Activated naive CD4-positive, alpha-beta T cell treated with anti-CD3 and anti-CD28 coated beads, Interleukin-2, amount 10 ng/mL, durations not matched to agents 7 days and 5 days (primary cell): ENCODE measurements at regions not wholly inside any gene's neighbourhood (a gene's known extent, or its start where the extent isn't known, plus 50 kb on each side); places are given as distances from the start of the nearest gene placed in this dataset.

Experiments
- CTCF ChIA-PET: fragments of 350-600 bp; sonication (Branson Sonifier 250); formaldehyde crosslinking; loops from one replicate; lab custom pipeline; 2021; ENCODE audit warnings: antibody characterized with exemption; lab: Charles Lee
- DNase-seq: peaks from one replicate; pipeline ENCODE4 v3.0.0-alpha.2; 2020
- H3K27ac Mint-ChIP-seq: one replicate; pipeline ENCODE4 v1.8.0; 2021; ENCODE audit warnings: mild to moderate bottlenecking, moderate library complexity, mixed read lengths
- H3K27me3 Mint-ChIP-seq: one replicate; pipeline ENCODE4 v1.8.0; 2021; ENCODE audit warnings: mild to moderate bottlenecking, mixed read lengths
- H3K36me3 Mint-ChIP-seq: one replicate; pipeline ENCODE4 v1.8.0; 2021; ENCODE audit warnings: mixed read lengths
- H3K4me1 Mint-ChIP-seq: one replicate; pipeline ENCODE4 v1.8.0; 2021; ENCODE audit warnings: mixed read lengths
- H3K4me3 Mint-ChIP-seq: one replicate; pipeline ENCODE4 v1.8.0; 2021; ENCODE audit warnings: mild to moderate bottlenecking, moderate library complexity, mixed read lengths
- H3K9me3 Mint-ChIP-seq: one replicate; pipeline ENCODE4 v1.8.0; 2021; ENCODE audit warnings: mixed read lengths

DNA sequence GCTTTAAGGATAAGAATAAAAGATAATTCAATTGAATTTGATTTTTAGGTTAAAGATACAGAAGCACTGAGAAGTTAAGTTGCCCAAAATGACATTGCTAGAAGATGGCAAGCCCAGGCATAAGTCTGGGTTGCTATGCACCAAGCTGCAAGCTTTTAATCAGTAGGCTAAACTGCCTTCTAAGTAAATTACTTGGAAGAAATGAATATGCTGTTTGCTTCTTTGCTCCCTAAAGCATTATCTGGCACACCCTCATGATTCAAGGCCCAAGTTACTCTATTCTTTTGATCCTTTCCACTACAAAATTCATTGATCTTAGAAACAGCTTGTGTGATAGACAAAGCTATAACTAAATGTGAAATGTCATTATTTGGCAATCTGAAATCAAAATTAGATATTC lies 1991.1 kb downstream of the ARAP2 start:
- H3K4me1 Mint-ChIP-seq: no peaks in the 10 kb centered on the region
- H3K4me3 Mint-ChIP-seq: no peak overlapping the region
- H3K27ac Mint-ChIP-seq: no peak overlapping the region
- H3K9me3 Mint-ChIP-seq: peaks cover 17% of the 10 kb centered on the region
- no peaks in the 10 kb centered on the region for H3K27me3 Mint-ChIP-seq
- CTCF ChIA-PET: no interaction called here
- no peak for DNase-seq
- H3K36me3 Mint-ChIP-seq: no peaks in the 10 kb centered on the region

DNA sequence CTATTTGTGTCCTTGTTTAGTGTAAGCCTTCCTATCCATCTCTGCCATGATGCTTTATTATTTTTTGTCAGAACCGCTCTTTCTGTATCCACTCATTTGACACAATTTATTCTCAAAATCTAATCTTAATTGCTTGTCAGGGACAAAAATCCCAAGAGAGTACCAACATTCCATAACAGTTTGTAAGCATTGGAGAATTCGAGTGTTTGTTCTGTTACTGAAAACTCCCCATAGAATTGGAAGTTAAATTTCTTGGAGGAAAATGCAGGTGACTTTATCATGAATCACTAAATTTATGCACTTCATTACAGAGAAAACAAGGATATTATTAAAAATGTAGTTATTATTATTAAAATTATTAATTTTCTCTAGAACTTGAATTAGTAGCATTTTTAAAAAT lies 1986.1 kb downstream of the ARAP2 start:
- no peaks in the 10 kb centered on the region for H3K36me3 Mint-ChIP-seq
- H3K4me1 Mint-ChIP-seq: no peaks in the 10 kb centered on the region
- CTCF ChIA-PET: no interaction called here
- peaks cover 13% of the 10 kb centered on the region for H3K9me3 Mint-ChIP-seq
- H3K27me3 Mint-ChIP-seq: no peaks in the 10 kb centered on the region
- H3K4me3 Mint-ChIP-seq: no peak overlapping the region
- no peak for DNase-seq
- H3K27ac Mint-ChIP-seq: no peak overlapping the region

DNA sequence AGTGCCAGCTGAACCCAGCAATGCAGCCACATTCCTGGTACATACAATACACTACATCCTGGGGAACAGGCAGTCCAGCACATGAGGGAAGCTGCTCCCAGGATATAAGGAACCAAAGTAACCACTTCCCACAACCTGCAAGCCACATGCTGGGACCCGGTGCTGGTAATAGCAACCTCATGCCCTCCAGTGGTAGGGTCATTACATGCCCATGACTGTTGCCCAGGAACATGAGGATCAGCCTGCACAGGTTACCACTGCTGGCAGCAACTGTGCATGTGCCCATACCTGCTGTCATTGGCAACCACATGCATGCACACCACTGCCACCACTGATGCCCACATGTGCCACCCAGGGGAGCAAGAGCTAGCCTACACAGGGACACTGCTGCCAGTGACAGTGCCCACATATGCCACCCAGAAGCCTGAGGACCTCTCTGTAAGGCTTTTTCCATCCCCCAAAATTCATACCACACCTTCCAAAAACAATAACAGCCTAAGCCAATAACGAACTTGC lies 1982.5 kb downstream of the ARAP2 start:
- no peak overlapping the region for H3K4me3 Mint-ChIP-seq
- H3K27ac Mint-ChIP-seq: no peak overlapping the region
- DNase-seq: no peak
- H3K9me3 Mint-ChIP-seq: peaks cover 21% of the 10 kb centered on the region
- CTCF ChIA-PET: no interaction called here
- H3K36me3 Mint-ChIP-seq: no peaks in the 10 kb centered on the region
- no peaks in the 10 kb centered on the region for H3K27me3 Mint-ChIP-seq
- no peaks in the 10 kb centered on the region for H3K4me1 Mint-ChIP-seq

DNA sequence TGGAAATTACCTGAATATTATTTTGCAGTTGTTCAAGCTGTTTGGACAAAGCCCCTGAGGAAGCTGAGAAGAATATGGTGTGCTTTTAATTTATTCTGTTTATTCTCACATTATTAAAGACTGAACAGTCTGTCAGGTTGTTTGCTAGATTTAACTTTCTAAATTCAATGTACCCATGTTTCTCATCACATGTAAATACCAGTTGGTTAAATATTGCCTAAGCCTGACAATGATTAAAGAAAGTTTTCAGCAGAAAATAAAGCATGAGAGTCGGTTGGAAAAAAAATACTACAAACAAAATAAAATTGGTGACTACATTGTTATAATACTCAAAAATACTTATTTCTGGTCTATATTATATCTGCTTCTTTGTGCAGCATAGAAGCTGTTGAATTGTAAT lies 1974.7 kb downstream of the ARAP2 start:
- CTCF ChIA-PET: no interaction called here
- DNase-seq: no peak
- H3K9me3 Mint-ChIP-seq: peaks cover 9% of the 10 kb centered on the region
- H3K27me3 Mint-ChIP-seq: no peaks in the 10 kb centered on the region
- H3K4me1 Mint-ChIP-seq: no peaks in the 10 kb centered on the region
- H3K36me3 Mint-ChIP-seq: no peaks in the 10 kb centered on the region
- H3K27ac Mint-ChIP-seq: no peak overlapping the region
- no peak overlapping the region for H3K4me3 Mint-ChIP-seq

DNA sequence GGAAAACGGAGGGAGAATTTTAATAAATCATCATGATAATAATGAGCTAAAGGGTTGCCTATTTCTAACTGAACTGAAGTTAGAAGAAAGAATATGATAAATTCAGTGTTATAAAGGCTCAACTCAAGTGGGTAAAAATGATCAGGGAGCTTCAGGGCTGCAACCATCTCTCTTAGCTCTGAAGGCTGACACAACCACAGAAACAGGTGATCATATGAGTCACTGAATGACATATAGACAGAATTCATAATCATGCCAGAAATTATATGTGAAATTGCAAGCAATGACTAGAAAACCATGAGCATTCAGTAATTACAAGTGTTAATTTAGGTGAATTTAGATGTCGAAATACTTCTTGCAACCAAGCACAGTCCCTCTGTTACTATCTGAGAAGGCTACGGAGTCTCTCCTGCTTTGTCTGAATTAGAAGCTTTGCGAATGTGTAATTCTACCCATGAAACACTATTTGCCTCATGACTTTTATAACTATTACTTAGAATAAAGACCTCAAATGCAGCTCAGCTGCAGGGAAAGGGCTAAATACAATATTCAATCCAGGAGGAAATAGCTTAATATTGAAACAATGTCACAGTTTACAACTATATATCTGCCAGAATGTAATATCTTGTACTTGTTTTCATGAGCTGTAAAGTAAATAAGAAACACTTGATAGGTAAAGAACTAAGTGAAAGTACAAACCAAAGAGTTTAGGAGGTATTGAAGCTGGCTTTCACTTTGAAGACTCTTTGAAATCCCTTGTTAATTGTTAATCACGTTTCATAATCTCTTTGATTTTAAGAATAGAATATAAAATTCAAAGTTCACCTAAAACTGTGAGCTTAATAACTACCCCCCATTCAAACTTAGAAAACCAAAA lies 1972.6 kb downstream of the ARAP2 start:
- Mint-ChIP-seq H3K4me3 (no peak overlapping the region), H3K36me3 (no peaks in the 10 kb centered on the region), H3K4me1 (no peaks in the 10 kb centered on the region), H3K9me3 (peaks cover 5% of the 10 kb centered on the region), H3K27me3 (no peaks in the 10 kb centered on the region), H3K27ac (no peak overlapping the region)
- no peak for DNase-seq
- CTCF ChIA-PET: no interaction called here

DNA sequence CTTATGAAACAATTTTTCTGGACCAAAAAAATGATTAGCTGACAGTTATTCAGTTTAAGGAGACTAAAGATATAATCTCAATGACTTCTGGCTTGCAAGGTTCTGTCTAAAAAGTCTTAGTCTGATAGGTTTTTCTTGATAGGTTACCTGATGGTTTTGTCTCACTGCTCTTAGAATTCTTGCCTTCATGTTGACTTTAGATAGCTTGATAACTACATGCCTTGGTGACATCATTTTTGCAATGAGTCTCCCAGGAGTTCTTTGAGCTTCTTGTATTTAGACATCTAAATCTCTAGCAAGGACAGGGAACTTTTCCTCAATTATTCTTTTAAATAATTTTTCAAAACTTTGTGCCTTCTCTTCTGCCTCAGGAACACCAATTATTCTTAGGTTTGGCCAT lies 1965.3 kb downstream of the ARAP2 start:
- H3K36me3 Mint-ChIP-seq: no peaks in the 10 kb centered on the region
- no peak for DNase-seq
- peaks cover 15% of the 10 kb centered on the region for H3K9me3 Mint-ChIP-seq
- H3K4me3 Mint-ChIP-seq: no peak overlapping the region
- CTCF ChIA-PET: no interaction called here
- no peaks in the 10 kb centered on the region for H3K4me1 Mint-ChIP-seq
- no peak overlapping the region for H3K27ac Mint-ChIP-seq
- no peaks in the 10 kb centered on the region for H3K27me3 Mint-ChIP-seq

DNA sequence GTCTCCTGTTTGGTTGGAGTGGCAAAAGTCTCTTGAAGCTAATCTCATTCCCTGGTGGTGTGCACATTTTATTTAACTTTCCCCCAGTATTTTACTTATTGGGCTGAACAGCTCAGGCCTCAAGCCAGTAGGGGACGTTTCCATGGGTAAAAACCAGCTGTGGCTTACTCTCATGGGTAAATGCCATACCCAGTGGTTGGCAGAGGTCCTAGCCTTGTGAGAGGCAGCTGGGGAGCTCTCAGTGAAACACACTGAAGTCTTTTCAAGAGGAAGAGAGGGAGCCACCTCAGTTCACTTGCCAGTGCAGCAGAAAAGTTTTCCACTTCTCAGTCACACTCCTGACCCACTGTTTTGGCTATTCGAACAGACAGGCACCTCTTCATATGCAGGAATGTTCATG lies 1964.2 kb downstream of the ARAP2 start:
- Mint-ChIP-seq H3K4me3 (no peak overlapping the region), H3K9me3 (peaks cover 13% of the 10 kb centered on the region), H3K4me1 (no peaks in the 10 kb centered on the region), H3K36me3 (no peaks in the 10 kb centered on the region), H3K27me3 (no peaks in the 10 kb centered on the region), H3K27ac (no peak overlapping the region)
- no peak for DNase-seq
- CTCF ChIA-PET: no interaction called here

DNA sequence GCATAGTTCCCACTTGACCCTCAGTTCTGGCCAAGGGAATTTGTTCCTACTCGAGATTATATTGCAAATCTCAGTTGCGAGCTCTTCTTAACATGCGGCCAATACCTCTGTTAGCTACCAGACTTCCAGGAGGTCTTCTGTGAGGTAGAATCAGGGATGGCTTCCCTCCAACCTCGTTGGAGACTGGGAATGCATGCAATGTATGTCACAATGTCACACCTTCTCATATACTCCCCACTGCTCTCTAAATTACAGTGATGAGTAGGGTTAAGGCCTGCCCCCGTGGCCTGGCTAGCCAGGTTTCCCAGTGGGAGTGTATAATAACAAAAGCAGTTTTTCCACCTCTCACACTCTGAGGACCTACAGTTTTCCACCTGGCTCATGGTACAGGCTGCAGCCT lies 1962.5 kb downstream of the ARAP2 start:
- CTCF ChIA-PET: no interaction called here

DNA sequence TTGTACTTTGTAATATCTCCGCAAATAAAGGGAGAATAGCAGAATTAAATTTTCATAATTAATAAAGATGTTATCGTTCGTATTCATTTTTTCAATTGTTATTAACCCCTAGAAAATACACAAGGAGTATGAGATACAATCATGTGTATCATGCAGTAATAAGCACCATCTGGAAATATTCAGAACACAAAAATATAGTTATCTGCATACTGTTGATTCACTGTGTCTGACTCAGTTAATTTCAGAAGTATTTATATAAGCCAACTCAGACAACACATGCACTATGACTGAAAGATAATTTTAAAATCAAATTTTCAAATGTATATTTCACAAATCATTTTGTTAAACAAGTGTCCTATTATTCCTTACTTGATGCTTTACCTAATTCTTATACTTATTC lies 1954.8 kb downstream of the ARAP2 start:
- Mint-ChIP-seq H3K27ac (no peak overlapping the region), H3K9me3 (peaks cover under 1% of the 10 kb centered on the region), H3K4me1 (no peaks in the 10 kb centered on the region), H3K36me3 (no peaks in the 10 kb centered on the region), H3K27me3 (no peaks in the 10 kb centered on the region), H3K4me3 (no peak overlapping the region)
- DNase-seq: no peak
- CTCF ChIA-PET: no interaction called here

More for the DNA sequence above, 1962.5 kb downstream of the ARAP2 start:
- no peak for DNase-seq
- no peak overlapping the region for H3K4me3 Mint-ChIP-seq
- H3K27ac Mint-ChIP-seq: no peak overlapping the region
- no peaks in the 10 kb centered on the region for H3K4me1 Mint-ChIP-seq
- peaks cover 13% of the 10 kb centered on the region for H3K9me3 Mint-ChIP-seq
- no peaks in the 10 kb centered on the region for H3K36me3 Mint-ChIP-seq
- no peaks in the 10 kb centered on the region for H3K27me3 Mint-ChIP-seq

DNA sequence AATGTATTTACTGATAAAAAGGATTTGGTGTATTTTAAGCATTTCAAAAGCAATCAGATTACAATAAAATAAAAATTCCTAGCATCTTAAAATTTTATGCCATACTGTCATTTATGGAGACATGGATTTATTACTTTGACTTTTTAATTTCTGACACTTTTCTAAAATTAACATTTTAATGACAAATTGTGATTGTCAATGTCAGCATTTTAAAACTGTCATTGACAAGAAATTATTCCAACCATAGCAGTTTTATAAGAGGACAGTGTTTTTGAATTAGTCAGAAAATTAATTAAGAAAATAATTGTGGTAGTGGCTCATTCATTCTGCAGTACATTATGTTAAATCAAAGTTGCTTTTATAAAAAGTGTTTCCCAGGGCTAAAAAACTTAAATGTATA lies 1954.4 kb downstream of the ARAP2 start:
- H3K27me3 Mint-ChIP-seq: no peaks in the 10 kb centered on the region
- no peak overlapping the region for H3K27ac Mint-ChIP-seq
- CTCF ChIA-PET: no interaction called here
- no peak overlapping the region for H3K4me3 Mint-ChIP-seq
- no peaks in the 10 kb centered on the region for H3K4me1 Mint-ChIP-seq
- H3K36me3 Mint-ChIP-seq: no peaks in the 10 kb centered on the region
- H3K9me3 Mint-ChIP-seq: peaks cover 1% of the 10 kb centered on the region
- no peak for DNase-seq

DNA sequence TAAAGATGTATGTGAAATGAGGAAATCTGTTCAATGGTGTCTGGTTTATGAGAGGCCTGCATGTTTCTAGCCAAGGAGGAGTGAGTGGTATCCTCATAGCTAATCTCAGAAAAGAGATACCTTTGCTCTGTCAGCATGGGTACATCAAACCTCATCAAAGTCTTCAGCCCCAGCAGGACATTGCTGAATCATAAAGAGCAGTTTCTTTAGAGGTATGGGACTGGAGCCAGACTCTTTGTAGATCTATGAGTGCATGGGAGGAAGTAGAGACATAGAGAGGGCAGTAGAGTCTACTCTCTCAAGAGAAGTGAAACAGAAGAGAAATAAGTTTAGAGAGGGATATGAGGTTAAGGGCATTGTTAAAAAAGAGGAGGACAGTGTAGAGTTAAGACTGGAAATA lies 1950.9 kb downstream of the ARAP2 start:
- no peaks in the 10 kb centered on the region for H3K36me3 Mint-ChIP-seq
- H3K9me3 Mint-ChIP-seq: peaks cover 1% of the 10 kb centered on the region
- no peaks in the 10 kb centered on the region for H3K27me3 Mint-ChIP-seq
- no peak for DNase-seq
- no peak overlapping the region for H3K4me3 Mint-ChIP-seq
- H3K27ac Mint-ChIP-seq: no peak overlapping the region
- no peaks in the 10 kb centered on the region for H3K4me1 Mint-ChIP-seq
- CTCF ChIA-PET: no interaction called here

DNA sequence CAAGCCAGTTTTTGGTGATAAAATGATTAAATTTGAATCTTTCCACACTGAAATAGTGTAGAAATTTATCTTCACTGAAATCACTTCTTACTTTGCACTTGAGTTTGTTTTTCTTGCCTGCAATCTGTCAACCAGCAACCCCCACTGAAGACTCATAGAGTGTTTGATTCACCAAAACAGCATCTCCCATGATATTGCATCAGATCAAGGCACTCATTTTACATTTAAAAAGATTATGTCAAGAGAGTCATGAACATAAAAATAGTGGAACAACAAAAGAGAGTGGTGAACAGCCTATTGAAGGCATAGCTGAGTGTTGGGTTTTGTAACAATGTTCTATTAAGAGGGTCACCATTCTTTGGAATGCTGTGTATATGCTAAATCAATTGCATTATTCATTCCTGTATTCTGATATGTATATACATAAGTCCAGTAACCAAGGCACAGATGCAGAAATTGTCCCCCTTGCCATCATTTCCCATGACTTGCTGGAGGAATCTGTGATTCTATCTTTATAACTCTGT lies 1934.9 kb downstream of the ARAP2 start:
- Mint-ChIP-seq H3K9me3 (peaks cover 5% of the 10 kb centered on the region), H3K27ac (no peak overlapping the region)
- no peak for DNase-seq

DNA sequence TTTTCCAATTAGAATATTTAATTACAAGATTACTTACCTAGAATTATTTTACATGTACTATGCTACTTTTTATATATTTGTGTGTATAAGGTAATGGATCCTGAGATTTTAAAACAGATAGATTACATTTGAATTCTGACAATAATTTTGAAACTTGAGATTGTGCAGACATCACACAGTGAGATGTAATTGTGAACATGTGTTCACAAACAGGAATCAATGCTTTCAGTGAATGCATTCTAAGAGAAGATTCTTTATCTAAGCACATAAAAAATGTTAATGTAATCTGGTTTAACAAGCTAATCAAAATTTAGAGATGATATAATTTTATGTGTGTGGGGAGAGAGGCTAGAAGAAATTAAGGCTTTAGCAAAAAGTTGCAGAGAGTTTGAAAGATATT lies 1925.5 kb downstream of the ARAP2 start:
- H3K4me3 Mint-ChIP-seq: no peak overlapping the region
- CTCF ChIA-PET: no interaction called here
- no peaks in the 10 kb centered on the region for H3K27me3 Mint-ChIP-seq
- no peaks in the 10 kb centered on the region for H3K36me3 Mint-ChIP-seq
- no peaks in the 10 kb centered on the region for H3K4me1 Mint-ChIP-seq
- peaks cover 2% of the 10 kb centered on the region for H3K9me3 Mint-ChIP-seq
- DNase-seq: no peak
- no peak overlapping the region for H3K27ac Mint-ChIP-seq

More for the DNA sequence above, 1934.9 kb downstream of the ARAP2 start:
- no peaks in the 10 kb centered on the region for H3K36me3 Mint-ChIP-seq
- H3K27me3 Mint-ChIP-seq: no peaks in the 10 kb centered on the region
- H3K4me1 Mint-ChIP-seq: no peaks in the 10 kb centered on the region
- CTCF ChIA-PET: no interaction called here
- H3K4me3 Mint-ChIP-seq: no peak overlapping the region

DNA sequence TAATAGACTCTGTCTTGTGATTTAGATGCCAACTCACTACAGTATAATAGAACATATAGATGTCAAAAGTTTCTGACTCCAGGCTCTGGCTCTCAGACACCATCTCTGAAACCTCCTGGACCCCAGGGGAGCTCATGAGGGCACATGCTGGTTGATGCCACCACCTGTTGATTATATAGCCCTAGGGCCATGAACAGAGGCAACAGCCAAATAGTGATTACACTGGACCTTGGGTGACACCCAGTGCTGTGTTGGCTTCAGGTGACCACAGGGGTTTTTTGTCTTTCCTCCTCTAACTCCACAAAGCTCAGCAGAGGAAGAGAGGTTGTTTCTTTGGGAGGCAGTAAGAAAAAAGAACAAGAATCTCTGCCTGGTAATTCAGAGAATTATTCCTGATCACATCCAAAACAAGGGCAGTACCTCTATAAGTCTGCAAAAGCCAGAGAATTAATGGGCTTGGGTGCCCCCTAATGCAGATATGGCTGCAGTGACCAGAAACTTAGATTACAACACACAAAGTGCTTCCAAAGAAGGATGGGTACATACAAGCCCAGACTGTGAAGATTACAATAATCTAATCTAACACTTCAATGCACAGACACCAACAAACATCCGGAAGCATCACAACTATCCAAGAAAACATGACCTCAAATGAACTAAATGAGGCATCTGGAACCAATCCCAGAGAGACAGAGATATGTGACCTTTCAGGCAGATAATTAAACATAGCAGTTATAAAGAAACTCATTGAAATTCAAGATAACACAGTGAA lies 1920.6 kb downstream of the ARAP2 start:
- H3K9me3 Mint-ChIP-seq: peaks cover 3% of the 10 kb centered on the region
- H3K4me3 Mint-ChIP-seq: no peak overlapping the region
- no peaks in the 10 kb centered on the region for H3K36me3 Mint-ChIP-seq
- no peaks in the 10 kb centered on the region for H3K4me1 Mint-ChIP-seq
- DNase-seq: no peak
- H3K27ac Mint-ChIP-seq: no peak overlapping the region
- H3K27me3 Mint-ChIP-seq: no peaks in the 10 kb centered on the region
- CTCF ChIA-PET: no interaction called here
